Esophagus (tissue), 2 donors: ENCODE measurements at regions not wholly inside any gene's neighbourhood (a gene's known extent, or its start where the extent isn't known, plus 50 kb on each side); places are given as distances from the start of the nearest gene placed in this dataset.

ENCODE experiments used
- H3K27ac ChIP-seq, 2 donors: one replicate each; pipeline ENCODE4 v1.5.1; 2013; ENCODE audit warnings: low read depth in 2 of 2, mild to moderate bottlenecking in 2 of 2, inconsistent platforms in 1 of 2, low read length in 1 of 2, moderate library complexity in 1 of 2
- H3K27me3 ChIP-seq, 2 donors: one replicate each; pipeline ENCODE4 v1.6.1; 2013; ENCODE audit warnings: low read length in 2 of 2, control low read depth in 1 of 2, mild to moderate bottlenecking in 1 of 2; ENCODE audit not compliant: insufficient read depth in 2 of 2, control insufficient read depth in 1 of 2
- H3K36me3 ChIP-seq, 2 donors: one replicate each; pipeline ENCODE4 v1.6.1; 2013; ENCODE audit warnings: low read length in 1 of 2; ENCODE audit not compliant: control insufficient read depth in 2 of 2, insufficient read depth in 2 of 2
- H3K4me1 ChIP-seq, 2 donors: one replicate each; pipeline ENCODE4 v1.6.1; 2013; ENCODE audit warnings: low read length in 1 of 2; ENCODE audit not compliant: control insufficient read depth in 2 of 2, insufficient read depth in 2 of 2
- H3K4me3 ChIP-seq, 2 donors: one replicate each; pipeline ENCODE4 v1.5.1; 2013; ENCODE audit warnings: low read length in 2 of 2, mild to moderate bottlenecking in 2 of 2, low read depth in 1 of 2, moderate library complexity in 1 of 2
- H3K9me3 ChIP-seq, 2 donors: one replicate each; pipeline ENCODE4 v1.6.1; 2013; ENCODE audit warnings: mild to moderate bottlenecking in 2 of 2, low read depth in 1 of 2, low read length in 1 of 2, moderate library complexity in 1 of 2; ENCODE audit not compliant: control insufficient read depth in 2 of 2, insufficient read depth in 1 of 2
- WGBS, 2 donors: extraction: QIAGEN DNeasy Blood & Tissue Kit; methylation state at CpG; one replicate each; pipeline ENCODE4 v1.1.7; 2013; 5-methylcytosine and 5-hydroxymethylcytosine counted together
- donor health status: healthy with polysubstance abuse.
- donor health status: Bipolar disorder and iron deficiency.

DNA sequence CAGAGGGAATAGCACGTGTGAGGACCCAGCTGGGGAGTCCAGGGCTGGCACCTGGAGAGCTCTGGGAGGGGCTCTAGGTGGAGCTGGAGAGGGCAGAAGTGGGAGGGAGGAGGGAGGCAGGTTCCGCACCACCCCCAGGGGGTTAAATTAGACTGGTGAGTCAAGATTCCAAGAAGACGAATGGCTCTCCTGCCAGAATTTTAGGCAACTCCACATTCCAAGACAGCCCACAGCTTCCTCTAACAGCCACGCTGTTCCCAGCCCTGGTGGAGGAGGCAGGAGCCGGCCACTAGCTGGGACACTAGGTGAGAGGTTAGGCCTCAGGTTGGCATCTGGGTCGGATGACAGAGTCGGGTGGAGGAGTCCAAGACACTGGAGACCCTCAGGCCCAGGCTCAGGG is 60.2 kb downstream of the TFAP2C start:
- Histone ChIP-seq H3K4me3 (no peak overlapping the region), H3K27ac (no peak overlapping the region), H3K9me3 (no peaks in the 10 kb centered on the region), H3K4me1 (peaks cover 0 to 15% of the 10 kb centered on the region in 2 donors), H3K36me3 (no peaks in the 10 kb centered on the region), H3K27me3 (no peaks in the 10 kb centered on the region)
- 25 to 28% methylated on average over 6 to 7 of the region's 7 CpGs for WGBS, 2 donors

DNA sequence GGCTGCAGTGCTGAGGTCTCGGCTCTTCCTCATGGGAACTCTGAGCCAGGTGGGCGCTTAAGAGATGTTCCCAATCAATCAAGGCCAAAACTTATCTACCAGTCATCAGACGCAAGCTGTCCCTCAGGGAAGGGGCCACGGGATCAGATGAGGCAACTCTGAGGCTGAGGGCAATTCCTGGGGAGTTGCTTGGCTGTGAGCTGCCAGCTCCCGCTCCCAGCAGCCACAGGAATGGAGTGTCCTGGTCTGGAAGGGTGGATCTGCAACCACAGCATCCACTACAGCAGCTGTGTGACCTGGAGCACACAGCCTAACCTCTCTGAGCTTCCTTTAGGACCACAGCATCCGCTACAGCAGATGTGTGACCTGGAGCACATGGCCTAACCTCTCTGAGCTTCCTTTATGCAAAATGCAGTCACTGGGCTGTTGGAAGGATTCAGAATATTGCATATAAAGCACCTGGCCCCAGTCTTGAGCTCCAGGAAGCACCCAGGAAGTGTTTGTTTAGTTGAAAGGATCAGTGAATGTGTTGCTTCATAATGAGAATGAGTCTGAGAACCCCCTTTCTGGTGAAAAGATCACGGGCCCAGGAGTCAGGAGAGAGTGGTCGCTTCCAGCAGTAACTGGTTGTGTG is 60.9 kb downstream of the TFAP2C start:
- H3K27me3 ChIP-seq, result no peaks in the 10 kb centered on the region
- H3K4me1 ChIP-seq, result peaks cover 0 to 15% of the 10 kb centered on the region in 2 donors
- H3K9me3 ChIP-seq, result no peaks in the 10 kb centered on the region
- no peaks in the 10 kb centered on the region for H3K36me3 ChIP-seq
- peak overlapping the region in 1 of 2 donors; percentile 18 for H3K27ac ChIP-seq
- no peak overlapping the region for H3K4me3 ChIP-seq
- 47 to 51% methylated on average over 8 of the region's 8 CpGs for WGBS, 2 donors

DNA sequence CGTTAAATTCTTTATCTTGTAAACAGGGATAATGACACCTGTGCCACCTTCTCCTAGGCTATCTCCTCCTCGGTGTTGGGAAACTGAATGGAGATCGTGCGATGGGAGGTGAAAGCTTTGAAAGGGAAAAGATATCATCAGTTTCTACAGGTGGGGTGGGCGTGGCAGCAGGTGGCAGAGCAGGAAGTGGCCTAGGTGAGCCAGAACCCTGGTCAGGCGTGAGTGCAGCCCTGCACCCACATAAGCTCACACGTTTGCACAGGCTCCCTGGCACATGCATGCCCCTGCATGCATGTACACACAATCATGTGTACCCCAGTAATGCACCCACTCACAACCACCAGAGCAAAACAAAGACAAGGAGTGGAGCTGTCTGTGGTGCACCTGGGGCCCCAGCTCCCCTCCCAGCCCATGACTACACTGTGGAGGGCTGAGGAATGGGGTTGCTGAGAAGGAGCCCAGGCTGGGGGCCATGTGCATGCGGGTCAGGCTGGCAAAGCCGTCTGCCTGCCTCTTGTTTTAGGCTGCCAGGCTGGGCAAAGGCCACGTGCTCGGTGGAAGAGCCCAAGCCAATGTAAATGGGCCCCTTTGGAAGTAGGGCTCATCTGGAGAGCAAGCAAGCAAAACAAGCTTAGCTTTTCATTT is 61.5 kb downstream of the TFAP2C start:
- Histone ChIP-seq H3K36me3 (no peaks in the 10 kb centered on the region), H3K4me1 (peaks cover 0 to 15% of the 10 kb centered on the region in 2 donors), H3K4me3 (no peak overlapping the region), H3K27ac (no peak overlapping the region), H3K9me3 (no peaks in the 10 kb centered on the region), H3K27me3 (no peaks in the 10 kb centered on the region)
- WGBS, 2 donors, result 27 to 31% methylated on average over 11 of the region's 11 CpGs

DNA sequence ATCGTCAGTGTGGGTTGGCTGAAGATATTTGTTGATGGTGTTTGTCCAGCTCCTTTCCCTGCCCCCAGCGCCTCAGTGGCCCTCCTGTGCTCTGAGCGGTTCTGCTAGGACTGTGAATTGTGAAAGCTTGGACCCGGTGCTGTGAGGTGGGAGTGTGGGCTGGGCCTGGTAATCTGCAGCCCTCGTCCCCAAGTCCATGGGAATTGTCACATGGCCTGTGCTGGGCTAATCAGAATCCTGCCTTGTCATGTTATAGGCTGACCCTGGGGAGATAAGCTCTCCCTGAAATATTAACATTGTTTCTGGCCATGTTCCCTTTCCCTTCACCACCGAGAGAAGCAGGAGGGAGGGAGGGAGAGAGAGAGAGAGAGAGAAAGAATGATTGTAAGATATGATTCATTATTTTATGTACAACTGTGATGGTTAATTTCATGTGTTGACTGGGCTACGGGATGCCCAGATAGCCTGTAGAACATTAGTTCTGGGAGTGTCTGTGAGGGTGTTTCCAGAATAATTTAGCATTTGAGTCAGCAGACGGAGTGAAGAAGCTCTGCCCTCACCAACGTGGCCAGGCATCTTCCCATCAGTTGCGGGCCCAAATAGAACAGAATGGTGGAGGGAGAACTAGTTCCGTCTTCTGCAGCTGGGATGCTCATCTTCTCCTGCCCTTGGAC is 62.4 kb downstream of the TFAP2C start:
- Histone ChIP-seq H3K4me3 (no peak overlapping the region), H3K36me3 (no peaks in the 10 kb centered on the region), H3K27me3 (no peaks in the 10 kb centered on the region), H3K27ac (no peak overlapping the region), H3K9me3 (no peaks in the 10 kb centered on the region), H3K4me1 (peaks cover 0 to 15% of the 10 kb centered on the region in 2 donors)
- 58 to 66% methylated on average over 10 to 11 of the region's 11 CpGs for WGBS, 2 donors

DNA sequence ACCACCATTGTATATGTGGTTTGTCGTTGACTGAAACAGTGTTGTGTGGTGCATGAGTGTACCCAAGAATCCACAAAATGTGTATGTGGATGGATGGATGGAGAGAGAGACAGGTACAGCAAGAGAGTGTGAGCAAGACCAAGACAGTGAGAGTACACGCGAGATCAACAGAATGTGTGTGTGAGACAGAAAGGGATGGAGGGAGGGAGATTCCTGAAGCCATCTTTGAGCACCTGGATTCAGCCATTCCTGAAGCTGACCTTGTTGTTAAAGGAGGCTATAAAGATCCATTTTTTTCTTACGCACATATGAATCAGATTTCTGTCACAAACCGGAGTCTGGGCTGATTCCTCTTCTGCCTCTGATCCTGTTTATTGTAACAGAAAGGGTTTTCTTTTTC is 64.1 kb downstream of the TFAP2C start:
- 97 to 98% methylated on average over 5 of the region's 5 CpGs for WGBS, 2 donors

DNA sequence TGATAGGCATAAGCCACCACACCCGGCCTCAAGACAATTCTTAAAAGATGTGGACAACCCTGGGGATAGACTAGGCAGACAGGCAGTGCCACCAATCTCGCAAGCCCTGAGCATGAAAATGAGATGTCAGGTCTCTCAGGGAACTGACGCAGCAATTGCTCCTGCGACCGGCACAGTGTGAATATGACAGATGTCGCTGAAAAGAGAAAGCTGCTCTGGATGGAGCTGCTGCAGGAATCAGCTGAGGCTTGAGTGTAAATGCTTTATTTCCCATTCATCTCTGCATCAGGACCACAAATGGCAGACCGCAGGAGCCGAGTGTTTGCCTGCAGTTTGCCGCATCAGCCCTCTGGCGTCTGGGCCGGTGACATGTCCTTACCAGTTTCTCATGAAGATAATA is 68.4 kb downstream of the TFAP2C start:
- H3K4me3 ChIP-seq, result no peak overlapping the region
- H3K36me3 ChIP-seq, result no peaks in the 10 kb centered on the region
- no peaks in the 10 kb centered on the region for H3K4me1 ChIP-seq
- no peak overlapping the region for H3K27ac ChIP-seq
- 67 to 69% methylated on average over 11 of the region's 11 CpGs for WGBS, 2 donors
- no peaks in the 10 kb centered on the region for H3K27me3 ChIP-seq
- H3K9me3 ChIP-seq, result no peaks in the 10 kb centered on the region

More for the DNA sequence above, 64.1 kb downstream of the TFAP2C start:
- H3K27ac ChIP-seq, result no peak overlapping the region
- no peak overlapping the region for H3K4me3 ChIP-seq
- H3K27me3 ChIP-seq, result no peaks in the 10 kb centered on the region
- H3K4me1 ChIP-seq, result peaks cover 0 to 15% of the 10 kb centered on the region in 2 donors
- no peaks in the 10 kb centered on the region for H3K36me3 ChIP-seq
- no peaks in the 10 kb centered on the region for H3K9me3 ChIP-seq

DNA sequence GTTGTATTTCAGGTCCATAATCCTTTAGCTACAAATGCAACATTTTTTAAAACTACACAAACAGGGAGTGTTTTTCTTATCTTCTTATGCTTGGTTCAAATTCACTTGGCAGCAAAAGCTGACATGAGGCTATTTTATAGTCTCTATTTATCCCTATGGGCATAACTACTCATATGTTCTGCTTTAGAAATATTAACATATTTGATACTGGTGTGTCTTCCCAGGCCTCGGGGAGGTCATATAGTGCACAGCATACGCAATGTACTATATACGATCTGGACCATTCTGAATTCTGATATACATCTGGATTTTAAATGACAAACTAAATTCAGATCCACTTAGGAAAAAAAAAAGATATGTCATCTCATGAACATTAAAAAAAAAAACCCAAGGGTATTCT is 69.2 kb downstream of the TFAP2C start:
- no peaks in the 10 kb centered on the region for H3K4me1 ChIP-seq
- 71 to 78% methylated on average over 3 of the region's 3 CpGs for WGBS, 2 donors

DNA sequence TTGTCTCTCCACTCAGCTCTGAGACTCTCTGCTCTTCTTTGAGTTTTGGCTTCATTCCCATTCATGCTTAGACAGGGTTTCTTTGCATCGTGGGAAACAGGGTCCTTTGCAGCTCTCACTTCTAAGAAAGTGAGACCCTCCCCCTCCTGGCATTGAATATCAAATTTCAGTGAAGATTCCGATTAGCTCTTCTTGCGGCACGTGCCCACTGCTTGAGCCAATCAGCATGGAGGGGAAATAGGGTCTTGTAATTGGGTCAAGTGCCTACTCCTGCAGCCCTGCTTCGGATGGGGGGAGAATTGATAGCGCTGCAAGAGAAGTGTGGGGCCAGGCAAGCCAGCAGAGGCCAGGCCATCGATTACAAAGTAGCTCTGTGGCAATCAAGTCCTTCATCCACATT is 69.6 kb downstream of the TFAP2C start:
- WGBS, 2 donors, result 55 to 58% methylated on average over 7 of the region's 7 CpGs
- Histone ChIP-seq H3K27me3 (no peaks in the 10 kb centered on the region), H3K36me3 (no peaks in the 10 kb centered on the region), H3K27ac (no peak overlapping the region), H3K4me1 (no peaks in the 10 kb centered on the region), H3K4me3 (no peak overlapping the region), H3K9me3 (no peaks in the 10 kb centered on the region)

More for the DNA sequence above, 69.2 kb downstream of the TFAP2C start:
- H3K36me3 ChIP-seq, result no peaks in the 10 kb centered on the region
- H3K4me3 ChIP-seq, result no peak overlapping the region
- no peaks in the 10 kb centered on the region for H3K9me3 ChIP-seq
- no peaks in the 10 kb centered on the region for H3K27me3 ChIP-seq
- H3K27ac ChIP-seq, result no peak overlapping the region

DNA sequence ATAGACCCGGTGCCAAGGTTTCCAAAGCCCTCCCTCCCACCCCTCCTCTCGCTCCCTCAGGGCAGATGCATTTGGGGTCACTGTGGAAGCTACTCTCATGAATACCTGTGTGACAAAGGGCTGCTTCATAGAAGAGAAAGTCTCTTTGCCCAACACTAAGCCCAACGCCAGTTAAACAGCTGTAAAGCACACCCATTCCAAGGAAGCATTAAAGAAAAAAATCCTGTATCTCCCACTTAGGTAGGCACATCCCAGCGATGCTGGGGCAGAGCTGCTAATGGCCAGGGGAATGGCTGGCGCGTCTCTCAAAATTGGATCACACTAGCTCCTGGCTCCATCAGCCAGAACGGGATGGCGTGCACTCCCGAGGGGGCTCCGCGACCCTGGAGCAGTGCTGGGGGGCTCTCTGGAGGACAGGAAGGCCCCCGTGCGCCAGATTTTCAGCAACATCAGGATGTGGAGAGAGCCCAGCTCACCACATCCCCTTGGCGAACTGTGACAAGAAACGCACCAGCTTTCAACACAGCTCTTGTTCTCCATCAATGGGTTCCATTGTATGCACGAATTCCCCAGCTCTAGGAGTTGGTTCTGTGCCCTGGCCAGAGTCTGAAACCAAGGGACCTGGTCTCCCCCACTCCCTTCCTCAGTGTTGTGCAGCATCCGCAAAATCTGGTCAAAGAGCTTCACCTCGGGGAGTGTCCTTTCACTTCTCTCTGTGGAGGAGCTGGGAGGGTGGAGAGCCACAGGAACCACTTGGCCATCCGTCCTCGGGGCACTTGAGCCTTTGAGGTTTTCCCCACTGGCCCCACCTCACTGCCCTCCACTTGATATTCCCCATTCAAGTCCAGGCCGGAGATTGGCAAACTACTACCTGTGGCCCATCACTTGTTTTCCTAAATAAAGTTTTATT is 74.1 kb downstream of the TFAP2C start:
- no peak overlapping the region for H3K27ac ChIP-seq
- H3K4me3 ChIP-seq, result no peak overlapping the region
- no peaks in the 10 kb centered on the region for H3K27me3 ChIP-seq
- WGBS, 2 donors, result 83 to 86% methylated on average over 21 of the region's 21 CpGs
- no peaks in the 10 kb centered on the region for H3K4me1 ChIP-seq
- no peaks in the 10 kb centered on the region for H3K36me3 ChIP-seq
- no peaks in the 10 kb centered on the region for H3K9me3 ChIP-seq
